ENCODE measurements at regions not wholly inside any gene's neighbourhood (a gene's known extent, or its start where the extent isn't known, plus 50 kb on each side); places are given as distances from the start of the nearest gene placed in this dataset.

DNA sequence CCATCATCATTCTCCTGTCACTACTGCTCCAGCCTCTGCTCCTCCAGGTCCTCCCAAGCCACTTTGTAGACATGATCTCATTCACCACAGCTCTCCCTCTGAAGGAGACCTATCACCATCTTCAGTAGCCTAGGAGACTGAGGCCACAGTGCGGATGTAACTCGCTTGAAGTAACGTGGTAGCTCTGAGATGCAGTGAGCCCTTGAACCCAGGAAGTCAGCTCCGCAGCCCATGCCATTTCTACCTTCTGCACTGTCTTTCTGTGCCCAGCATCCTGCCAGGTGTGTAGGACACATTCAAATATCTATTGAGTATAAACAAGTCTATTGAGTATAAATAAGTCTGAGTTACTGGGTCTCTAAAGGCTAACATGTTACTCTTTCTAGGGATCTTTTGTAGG lies 164.4 kb downstream of the CDH26 start:
- Histone ChIP-seq H3K4me1 (ENCODE audit: control extremely low read depth in 1 of 4, control insufficient read depth in 4 of 4, insufficient read depth in 4 of 4, low read length in 3 of 4) (peaks cover 3 to 31% (median 11%) of the 10 kb centered on the region in 4 experiments), H3K27me3 (replicated peaks in 2 of 5; ENCODE audit: control insufficient read depth in 4 of 5, insufficient read depth in 5 of 5, low read length in 4 of 5) (no peaks in the 10 kb centered on the region), H3K4me3 (ENCODE audit: control insufficient read depth in 1 of 7, extremely low read depth in 1 of 7, insufficient read depth in 4 of 7, low read depth in 2 of 7, low read length in 6 of 7) (no peak overlapping the region), H3K9me3 (ENCODE audit: control extremely low read depth in 1 of 5, control insufficient read depth in 4 of 5, insufficient read depth in 2 of 5, low read depth in 1 of 5, low read length in 4 of 5) (no peaks in the 10 kb centered on the region), H3K36me3 (ENCODE audit: control insufficient read depth in 4 of 4, insufficient read depth in 4 of 4, low read length in 3 of 4) (no peaks in the 10 kb centered on the region), H3K27ac (ENCODE audit: insufficient read depth in 1 of 2, low read depth in 1 of 2, low read length in 2 of 2, poor library complexity in 1 of 2, severe bottlenecking in 2 of 2) (no peak overlapping the region)
- 80% methylated on average over 1 of the region's 4 CpGs for WGBS (ENCODE audit: insufficient coverage)
- POLR2A ChIA-PET, result interaction anchor here (0.6 kb wide), 1 partner anchor 49 kb away, joined by 4 read pairs; no protein-coding TSS in a partner anchor
- no peak for DNase-seq
- CTCF ChIA-PET, result interaction anchor here (0.9 to 2.7 kb wide), 3 partner anchors 12 to 65 kb away, joined by 4 to 11 read pairs (median 5); no protein-coding TSS in a partner anchor

- WGBS (ENCODE audit: insufficient coverage), result 94% methylated on average over 4 of the region's 8 CpGs
- ChIA-PET CTCF (interaction anchor here (0.7 to 2.7 kb wide), 4 partner anchors 13 to 187 kb away, joined by 4 to 11 read pairs (median 4); no protein-coding TSS in a partner anchor), POLR2A (no interaction called here)
- Histone ChIP-seq H3K4me1 (ENCODE audit: control extremely low read depth in 1 of 4, control insufficient read depth in 4 of 4, insufficient read depth in 4 of 4, low read length in 3 of 4) (peaks cover 3 to 27% (median 11%) of the 10 kb centered on the region in 4 experiments), H3K36me3 (ENCODE audit: control insufficient read depth in 4 of 4, insufficient read depth in 4 of 4, low read length in 3 of 4) (no peaks in the 10 kb centered on the region), H3K4me3 (ENCODE audit: control insufficient read depth in 1 of 7, extremely low read depth in 1 of 7, insufficient read depth in 4 of 7, low read depth in 2 of 7, low read length in 6 of 7) (no peak overlapping the region), H3K9me3 (ENCODE audit: control extremely low read depth in 1 of 5, control insufficient read depth in 4 of 5, insufficient read depth in 2 of 5, low read depth in 1 of 5, low read length in 4 of 5) (no peaks in the 10 kb centered on the region), H3K27me3 (replicated peaks in 2 of 5; ENCODE audit: control insufficient read depth in 4 of 5, insufficient read depth in 5 of 5, low read length in 4 of 5) (no peaks in the 10 kb centered on the region), H3K27ac (ENCODE audit: insufficient read depth in 1 of 2, low read depth in 1 of 2, low read length in 2 of 2, poor library complexity in 1 of 2, severe bottlenecking in 2 of 2) (no peak overlapping the region)
- no peak for DNase-seq
These were observed 164.9 kb downstream of the CDH26 start for GRCh38 chr20:60123096-60123495.

DNA sequence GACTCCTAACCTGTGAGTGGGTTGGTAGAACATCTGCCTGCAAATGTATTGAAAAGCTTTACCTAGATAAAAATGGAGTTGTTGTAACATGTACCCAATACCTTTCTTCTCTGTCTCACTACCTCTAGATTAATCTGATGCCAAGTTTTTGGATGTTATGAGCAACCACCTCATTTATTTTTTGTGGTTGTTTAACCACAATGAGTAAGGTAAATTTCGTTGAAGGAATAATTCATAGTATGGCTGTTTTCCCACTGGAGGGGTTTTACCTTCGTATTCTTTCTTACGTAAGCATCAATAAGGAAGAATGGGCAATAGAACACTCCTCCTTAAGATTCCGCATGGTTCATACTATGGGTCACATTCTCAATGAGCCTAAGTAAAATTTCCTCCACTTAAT lies 165.4 kb downstream of the CDH26 start:
- H3K27me3 ChIP-seq (replicated peaks in 2 of 5; ENCODE audit: control insufficient read depth in 4 of 5, insufficient read depth in 5 of 5, low read length in 4 of 5), result no peaks in the 10 kb centered on the region
- POLR2A ChIA-PET, result no interaction called here
- H3K36me3 ChIP-seq (ENCODE audit: control insufficient read depth in 4 of 4, insufficient read depth in 4 of 4, low read length in 3 of 4), result no peaks in the 10 kb centered on the region
- no peak overlapping the region for H3K4me3 ChIP-seq (ENCODE audit: control insufficient read depth in 1 of 7, extremely low read depth in 1 of 7, insufficient read depth in 4 of 7, low read depth in 2 of 7, low read length in 6 of 7)
- H3K9me3 ChIP-seq (ENCODE audit: control extremely low read depth in 1 of 5, control insufficient read depth in 4 of 5, insufficient read depth in 2 of 5, low read depth in 1 of 5, low read length in 4 of 5), result no peaks in the 10 kb centered on the region
- CTCF ChIA-PET, result interaction anchor here (0.7 to 2.7 kb wide), 4 partner anchors 14 to 188 kb away, joined by 3 to 11 read pairs (median 4); no protein-coding TSS in a partner anchor
- H3K27ac ChIP-seq (ENCODE audit: insufficient read depth in 1 of 2, low read depth in 1 of 2, low read length in 2 of 2, poor library complexity in 1 of 2, severe bottlenecking in 2 of 2), result no peak overlapping the region
- peaks cover 3 to 26% (median 11%) of the 10 kb centered on the region in 4 experiments for H3K4me1 ChIP-seq (ENCODE audit: control extremely low read depth in 1 of 4, control insufficient read depth in 4 of 4, insufficient read depth in 4 of 4, low read length in 3 of 4)
- peak; percentile 42 to 79 (median 73) for DNase-seq
- WGBS (ENCODE audit: insufficient coverage), result 0% methylated on average over 1 of the region's 4 CpGs

DNA sequence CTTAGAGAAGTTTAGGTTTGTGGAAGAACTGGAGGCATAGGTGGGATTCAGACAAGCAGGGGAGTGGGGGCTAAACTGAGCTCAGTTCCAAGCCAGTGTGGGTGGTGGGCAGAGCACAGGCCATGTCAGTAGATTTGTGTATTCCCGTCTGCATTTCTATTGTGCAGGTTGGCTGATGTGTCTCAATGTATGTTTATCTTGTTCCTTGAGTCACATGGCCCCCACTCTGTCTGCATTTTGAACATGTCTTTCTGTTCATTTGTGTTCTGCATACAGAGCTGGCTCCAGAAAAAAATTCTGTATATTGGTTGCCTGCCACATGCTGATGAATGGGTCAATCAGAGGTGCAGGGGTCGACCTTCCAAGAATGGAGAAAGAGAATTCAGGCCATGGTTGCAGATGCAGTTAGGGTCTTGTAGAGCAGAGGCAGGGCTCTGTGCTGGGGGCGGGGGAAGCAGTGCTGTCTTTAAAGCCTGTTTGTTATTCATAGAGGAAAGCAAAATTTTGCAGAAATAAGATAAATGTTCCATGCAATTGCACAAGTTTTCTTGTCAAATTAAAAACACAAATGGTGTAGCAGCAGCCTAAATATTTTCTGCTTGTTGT lies 166.7 kb downstream of the CDH26 start:
- ChIA-PET POLR2A (no interaction called here), CTCF (interaction anchor here (1.0 to 2.7 kb wide), 2 partner anchors 12 to 24 kb away, joined by 3 to 11 read pairs; no protein-coding TSS in a partner anchor)
- H3K36me3 ChIP-seq (ENCODE audit: control insufficient read depth in 4 of 4, insufficient read depth in 4 of 4, low read length in 3 of 4), result no peaks in the 10 kb centered on the region
- WGBS (ENCODE audit: insufficient coverage), result 100% methylated on average over 3 of the region's 3 CpGs
- no peaks in the 10 kb centered on the region for H3K27me3 ChIP-seq (replicated peaks in 2 of 5; ENCODE audit: control insufficient read depth in 4 of 5, insufficient read depth in 5 of 5, low read length in 4 of 5)
- no peak for DNase-seq
- H3K4me3 ChIP-seq (ENCODE audit: control insufficient read depth in 1 of 7, extremely low read depth in 1 of 7, insufficient read depth in 4 of 7, low read depth in 2 of 7, low read length in 6 of 7), result no peak overlapping the region
- no peaks in the 10 kb centered on the region for H3K9me3 ChIP-seq (ENCODE audit: control extremely low read depth in 1 of 5, control insufficient read depth in 4 of 5, insufficient read depth in 2 of 5, low read depth in 1 of 5, low read length in 4 of 5)
- H3K27ac ChIP-seq (ENCODE audit: insufficient read depth in 1 of 2, low read depth in 1 of 2, low read length in 2 of 2, poor library complexity in 1 of 2, severe bottlenecking in 2 of 2), result no peak overlapping the region
- H3K4me1 ChIP-seq (ENCODE audit: control extremely low read depth in 1 of 4, control insufficient read depth in 4 of 4, insufficient read depth in 4 of 4, low read length in 3 of 4), result peaks cover 3 to 21% (median 11%) of the 10 kb centered on the region in 4 experiments

DNA sequence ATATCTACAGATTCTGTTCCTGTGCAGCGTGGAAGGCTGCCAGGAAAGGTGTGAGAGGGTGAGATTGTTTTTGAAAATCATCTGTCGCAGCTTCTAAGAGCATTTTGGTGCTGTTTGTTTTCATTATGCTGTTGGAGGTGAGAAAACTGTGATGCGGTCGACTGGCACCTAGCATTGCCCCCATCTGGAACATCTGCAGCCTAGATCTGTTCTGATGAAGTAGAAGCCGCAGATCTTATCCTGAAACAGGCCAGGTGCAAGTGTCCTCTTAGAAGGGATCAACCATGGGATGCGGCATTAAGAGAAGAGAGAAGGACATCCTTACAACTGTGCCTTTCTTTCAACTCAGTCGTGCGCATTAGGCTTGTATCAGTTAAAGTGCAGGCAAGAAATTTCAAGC lies 167.3 kb downstream of the CDH26 start:
- 98% methylated on average over 5 of the region's 8 CpGs for WGBS (ENCODE audit: insufficient coverage)
- H3K9me3 ChIP-seq (ENCODE audit: control extremely low read depth in 1 of 5, control insufficient read depth in 4 of 5, insufficient read depth in 2 of 5, low read depth in 1 of 5, low read length in 4 of 5), result no peaks in the 10 kb centered on the region
- no peaks in the 10 kb centered on the region for H3K36me3 ChIP-seq (ENCODE audit: control insufficient read depth in 4 of 4, insufficient read depth in 4 of 4, low read length in 3 of 4)
- H3K4me1 ChIP-seq (ENCODE audit: control extremely low read depth in 1 of 4, control insufficient read depth in 4 of 4, insufficient read depth in 4 of 4, low read length in 3 of 4), result peaks cover 3 to 26% (median 12%) of the 10 kb centered on the region in 4 experiments
- H3K27me3 ChIP-seq (replicated peaks in 2 of 5; ENCODE audit: control insufficient read depth in 4 of 5, insufficient read depth in 5 of 5, low read length in 4 of 5), result no peaks in the 10 kb centered on the region
- no peak for DNase-seq
- H3K27ac ChIP-seq (ENCODE audit: insufficient read depth in 1 of 2, low read depth in 1 of 2, low read length in 2 of 2, poor library complexity in 1 of 2, severe bottlenecking in 2 of 2), result no peak overlapping the region
- ChIA-PET CTCF (interaction anchor here (2.7 kb wide), 1 partner anchor 12 kb away, joined by 11 read pairs; no protein-coding TSS in a partner anchor), POLR2A (no interaction called here)
- no peak overlapping the region for H3K4me3 ChIP-seq (ENCODE audit: control insufficient read depth in 1 of 7, extremely low read depth in 1 of 7, insufficient read depth in 4 of 7, low read depth in 2 of 7, low read length in 6 of 7)

DNA sequence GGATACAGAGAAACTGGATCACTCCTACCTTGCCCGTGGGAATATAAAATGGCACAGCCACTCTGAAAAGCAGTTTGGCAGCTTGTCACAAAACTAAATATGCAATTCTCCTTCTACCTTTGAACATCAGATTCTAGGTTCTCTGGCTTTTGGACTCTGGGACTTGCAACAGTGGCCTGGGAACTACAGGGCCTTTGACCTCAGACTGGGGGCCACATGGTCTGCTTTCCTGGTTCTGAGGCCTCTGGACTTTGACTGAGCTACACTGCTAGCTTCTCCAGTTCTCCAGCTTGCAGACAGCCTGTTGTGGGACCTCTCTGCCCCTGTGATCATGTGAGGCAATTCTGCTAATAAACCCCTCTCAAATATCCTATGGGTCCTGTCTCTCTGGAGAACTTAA lies 168.8 kb downstream of the CDH26 start:
- WGBS (ENCODE audit: insufficient coverage), result 80% methylated on average over 1 of the region's 1 CpG
- no peaks in the 10 kb centered on the region for H3K27me3 ChIP-seq (replicated peaks in 2 of 5; ENCODE audit: control insufficient read depth in 4 of 5, insufficient read depth in 5 of 5, low read length in 4 of 5)

GRCh38 chr20:60131375-60131774 lies 173.2 kb downstream of the CDH26 start:
- peak; percentile 77 to 94 (median 93) for DNase-seq
- H3K9me3 ChIP-seq (ENCODE audit: control extremely low read depth in 1 of 5, control insufficient read depth in 4 of 5, insufficient read depth in 2 of 5, low read depth in 1 of 5, low read length in 4 of 5), result no peaks in the 10 kb centered on the region
- no peaks in the 10 kb centered on the region for H3K27me3 ChIP-seq (replicated peaks in 2 of 5; ENCODE audit: control insufficient read depth in 4 of 5, insufficient read depth in 5 of 5, low read length in 4 of 5)
- H3K4me1 ChIP-seq (ENCODE audit: control extremely low read depth in 1 of 4, control insufficient read depth in 4 of 4, insufficient read depth in 4 of 4, low read length in 3 of 4), result peaks cover 6 to 46% (median 33%) of the 10 kb centered on the region in 4 experiments
- H3K36me3 ChIP-seq (ENCODE audit: control insufficient read depth in 4 of 4, insufficient read depth in 4 of 4, low read length in 3 of 4), result no peaks in the 10 kb centered on the region
- peak overlapping the region in 1 of 2 experiments; percentile 25 for H3K27ac ChIP-seq (ENCODE audit: insufficient read depth in 1 of 2, low read depth in 1 of 2, low read length in 2 of 2, poor library complexity in 1 of 2, severe bottlenecking in 2 of 2)
- 0% methylated on average over 6 of the region's 6 CpGs for WGBS (ENCODE audit: insufficient coverage)
- H3K4me3 ChIP-seq (ENCODE audit: control insufficient read depth in 1 of 7, extremely low read depth in 1 of 7, insufficient read depth in 4 of 7, low read depth in 2 of 7, low read length in 6 of 7), result peak overlapping the region in 3 of 7 experiments; percentile 31 to 41 (median 37)
- CTCF ChIA-PET, result interaction anchor here (0.8 to 1.0 kb wide), 2 partner anchors 10 to 73 kb away, joined by 3 to 5 read pairs; no protein-coding TSS in a partner anchor
- POLR2A ChIA-PET, result interaction anchor here (0.7 to 1.0 kb wide), 2 partner anchors 12 to 78 kb away, joined by 3 to 4 read pairs; no protein-coding TSS in a partner anchor

More for the DNA sequence above, 168.8 kb downstream of the CDH26 start:
- CTCF ChIA-PET, result no interaction called here
- Histone ChIP-seq H3K36me3 (ENCODE audit: control insufficient read depth in 4 of 4, insufficient read depth in 4 of 4, low read length in 3 of 4) (no peaks in the 10 kb centered on the region), H3K4me1 (ENCODE audit: control extremely low read depth in 1 of 4, control insufficient read depth in 4 of 4, insufficient read depth in 4 of 4, low read length in 3 of 4) (peaks cover 9 to 41% (median 26%) of the 10 kb centered on the region in 4 experiments), H3K4me3 (ENCODE audit: control insufficient read depth in 1 of 7, extremely low read depth in 1 of 7, insufficient read depth in 4 of 7, low read depth in 2 of 7, low read length in 6 of 7) (no peak overlapping the region), H3K9me3 (ENCODE audit: control extremely low read depth in 1 of 5, control insufficient read depth in 4 of 5, insufficient read depth in 2 of 5, low read depth in 1 of 5, low read length in 4 of 5) (no peaks in the 10 kb centered on the region), H3K27ac (ENCODE audit: insufficient read depth in 1 of 2, low read depth in 1 of 2, low read length in 2 of 2, poor library complexity in 1 of 2, severe bottlenecking in 2 of 2) (no peak overlapping the region)
- POLR2A ChIA-PET, result no interaction called here
- DNase-seq, result no peak

Measured in common myeloid progenitor, CD34-positive (primary cell).